Cardiac fibroblast (primary cell): ENCODE measurements at regions not wholly inside any gene's neighbourhood (a gene's known extent, or its start where the extent isn't known, plus 50 kb on each side); places are given as distances from the start of the nearest gene placed in this dataset.
A peak's percentile ranks its signal among the peaks of the same experiment; 100 is the strongest.

ENCODE experiments used
- DNase-seq, 2 donors: peaks; one replicate each; pipeline versions ENCODE4 v3.0.0 to v3.0.0-alpha.2; 2010; ENCODE audit warnings: low read depth in 2 of 2
- H3K4me3 ChIP-seq, 2 donors: replicated peaks in 1 of 2; 1 replicate in 1 of 2; 2 replicates in 1 of 2; pipeline ENCODE4 v1.5.1; 2011; ENCODE audit warnings: low read depth in 2 of 2, low read length in 2 of 2, mild to moderate bottlenecking in 2 of 2, moderate library complexity in 1 of 2
- TF ChIP-seq, protein P1 (sequence below): IDR thresholded peaks from one replicate; pipeline ENCODE4 v1.5.1; 2011; ENCODE audit warnings: low read depth, mild to moderate bottlenecking, low read length, inconsistent platforms

- H3K4me3 ChIP-seq: no peak overlapping the region
- TF ChIP-seq, protein P1, sequence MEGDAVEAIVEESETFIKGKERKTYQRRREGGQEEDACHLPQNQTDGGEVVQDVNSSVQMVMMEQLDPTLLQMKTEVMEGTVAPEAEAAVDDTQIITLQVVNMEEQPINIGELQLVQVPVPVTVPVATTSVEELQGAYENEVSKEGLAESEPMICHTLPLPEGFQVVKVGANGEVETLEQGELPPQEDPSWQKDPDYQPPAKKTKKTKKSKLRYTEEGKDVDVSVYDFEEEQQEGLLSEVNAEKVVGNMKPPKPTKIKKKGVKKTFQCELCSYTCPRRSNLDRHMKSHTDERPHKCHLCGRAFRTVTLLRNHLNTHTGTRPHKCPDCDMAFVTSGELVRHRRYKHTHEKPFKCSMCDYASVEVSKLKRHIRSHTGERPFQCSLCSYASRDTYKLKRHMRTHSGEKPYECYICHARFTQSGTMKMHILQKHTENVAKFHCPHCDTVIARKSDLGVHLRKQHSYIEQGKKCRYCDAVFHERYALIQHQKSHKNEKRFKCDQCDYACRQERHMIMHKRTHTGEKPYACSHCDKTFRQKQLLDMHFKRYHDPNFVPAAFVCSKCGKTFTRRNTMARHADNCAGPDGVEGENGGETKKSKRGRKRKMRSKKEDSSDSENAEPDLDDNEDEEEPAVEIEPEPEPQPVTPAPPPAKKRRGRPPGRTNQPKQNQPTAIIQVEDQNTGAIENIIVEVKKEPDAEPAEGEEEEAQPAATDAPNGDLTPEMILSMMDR: no peak
- DNase-seq: no peak
These were observed 106.5 kb upstream of the OXGR1 start for GRCh38 chr13:97100821-97101220.

- no peak for DNase-seq
- TF ChIP-seq, protein P1: no peak
- no peak overlapping the region for H3K4me3 ChIP-seq
These were observed 107.8 kb upstream of the OXGR1 start for GRCh38 chr13:97101912-97102708.

GRCh38 chr13:97106323-97106722, 112.0 kb upstream of the OXGR1 start:
- TF ChIP-seq, protein P1: no peak
- no peak for DNase-seq
- no peak overlapping the region for H3K4me3 ChIP-seq

DNA sequence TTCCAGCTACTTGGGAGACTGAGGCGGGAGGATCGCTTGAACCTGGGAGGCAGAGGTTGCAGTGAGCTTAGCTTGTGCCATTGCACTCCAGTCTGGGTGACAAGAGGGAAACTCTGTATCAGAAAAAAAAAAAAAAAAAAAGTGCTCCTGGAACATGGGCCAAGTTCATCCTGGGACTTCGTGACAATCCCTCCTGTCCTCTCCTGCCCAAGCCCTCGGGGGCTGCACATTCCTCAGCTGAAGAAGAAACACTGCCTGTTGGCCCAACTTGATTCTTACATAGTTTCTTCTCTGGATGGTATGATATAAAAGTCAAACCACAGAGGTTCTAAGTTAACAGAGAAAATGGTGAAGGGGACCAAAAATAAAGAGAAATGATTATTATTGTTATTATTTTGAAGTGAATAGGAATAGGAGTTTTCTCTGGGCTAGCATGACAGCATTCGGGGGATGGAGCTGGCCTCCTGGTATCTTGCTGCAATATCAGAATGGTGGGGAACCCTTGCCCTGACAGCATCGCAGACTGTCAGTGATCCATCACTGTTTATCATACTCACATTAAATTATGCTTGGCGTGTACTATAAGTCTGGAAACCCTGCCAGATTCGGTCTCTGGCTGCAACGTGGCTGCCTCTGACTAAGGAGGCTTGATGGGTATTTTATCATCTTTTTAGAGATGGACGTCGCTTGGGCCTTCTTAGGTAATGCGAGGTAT, 113.7 kb upstream of the OXGR1 start:
- TF ChIP-seq, protein P1: no peak
- H3K4me3 ChIP-seq: no peak overlapping the region
- DNase-seq: peak in 1 of 2 donors; percentile 52

- no peak overlapping the region for H3K4me3 ChIP-seq
- DNase-seq: peak; percentile 66 to 79
- TF ChIP-seq, protein P1: no peak
These were observed 113.6 kb upstream of the MBNL2 start for GRCh38 chr13:97108530-97108900.

GRCh38 chr13:97109256-97109655, 112.9 kb upstream of the MBNL2 start:
- TF ChIP-seq, protein P1: no peak
- no peak for DNase-seq
- H3K4me3 ChIP-seq: no peak overlapping the region
